Liver (tissue), 3 donors: ENCODE measurements at regions not wholly inside any gene's neighbourhood (a gene's known extent, or its start where the extent isn't known, plus 50 kb on each side); places are given as distances from the start of the nearest gene placed in this dataset.

ENCODE experiments used
- ATF3 ChIP-seq: IDR thresholded peaks from 2 replicates; pipeline ENCODE4 v1.6.1; 2016; ENCODE audit warnings: antibody characterized with exemption
- CTCF ChIP-seq: fragments of 150-350 bp; IDR thresholded peaks from 2 replicates; pipeline ENCODE4 v1.5.1; 2017; ENCODE audit warnings: improper control_type of control experiment, low read depth, low read length; ENCODE audit not compliant: missing input control
- FOXA1 ChIP-seq: IDR thresholded peaks from 2 replicates; pipeline ENCODE4 v1.6.1; 2016; ENCODE audit warnings: antibody characterized with exemption
- FOXA2 ChIP-seq: IDR thresholded peaks from 2 replicates; pipeline ENCODE4 v1.6.1; 2016; ENCODE audit warnings: antibody characterized with exemption
- GABPA ChIP-seq, 2 donors: IDR thresholded peaks in 1 of 2; conservative IDR thresholded peaks in 1 of 2; 2 replicates each; pipeline ENCODE4 v1.6.1; 2016; ENCODE audit warnings: antibody characterized with exemption in 2 of 2, mild to moderate bottlenecking in 1 of 2, moderate library complexity in 1 of 2
- HNF4A ChIP-seq, 2 donors: conservative IDR thresholded peaks; 2 replicates each; pipeline ENCODE4 v1.6.1; 2016; ENCODE audit warnings: antibody characterized with exemption in 2 of 2, mild to moderate bottlenecking in 2 of 2
- JUND ChIP-seq, 2 donors: IDR thresholded peaks; 2 replicates each; pipeline ENCODE4 v1.6.1; 2016; ENCODE audit warnings: antibody characterized with exemption in 2 of 2
- RAD21 ChIP-seq, 2 donors: IDR thresholded peaks; 2 replicates each; pipeline ENCODE4 v1.6.1; 2016; ENCODE audit warnings: antibody characterized with exemption in 2 of 2, mild to moderate bottlenecking in 2 of 2
- RXRA ChIP-seq, 2 donors: IDR thresholded peaks; 2 replicates each; pipeline ENCODE4 v1.6.1; 2017 to 2018; ENCODE audit warnings: antibody characterized with exemption in 2 of 2, mild to moderate bottlenecking in 1 of 2
- TAF1 ChIP-seq: conservative IDR thresholded peaks from 2 replicates; pipeline ENCODE4 v1.6.1; 2016; ENCODE audit warnings: antibody characterized with exemption, mild to moderate bottlenecking
- YY1 ChIP-seq: IDR thresholded peaks from 2 replicates; pipeline ENCODE4 v1.6.1; 2016; ENCODE audit warnings: antibody characterized with exemption, mild to moderate bottlenecking
- TF ChIP-seq, protein P1 (sequence below): IDR thresholded peaks from 2 replicates; pipeline ENCODE4 v1.6.1; 2016; ENCODE audit warnings: antibody characterized with exemption, mild to moderate bottlenecking
- TF ChIP-seq, protein P2 (sequence below): IDR thresholded peaks from 2 replicates; pipeline ENCODE4 v1.6.1; 2016; ENCODE audit warnings: antibody characterized with exemption
- donor health status: healthy.
- donor health status: healthy.

DNA sequence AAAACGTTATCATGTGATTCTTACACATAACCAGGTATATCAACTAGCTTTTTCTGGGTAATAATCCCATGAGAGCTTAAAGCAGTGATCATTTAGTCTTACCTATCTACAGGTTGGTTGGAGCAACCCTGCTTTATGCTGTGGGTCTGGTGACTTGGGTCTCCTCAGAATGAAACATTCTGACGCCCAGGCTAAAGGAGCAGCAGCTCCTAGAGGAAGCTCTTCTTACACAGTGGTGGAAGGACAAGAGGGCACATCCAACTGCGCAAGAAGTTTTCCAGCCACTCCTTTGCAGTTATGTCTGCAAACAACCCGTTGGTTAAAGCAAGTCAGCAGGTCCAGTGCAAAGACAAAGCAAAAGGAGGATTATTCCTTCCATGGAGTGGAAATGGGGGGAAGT, 377.5 kb downstream of the EDEM1 start:
- no peak for TF ChIP-seq YY1
- TF ChIP-seq, protein P1, sequence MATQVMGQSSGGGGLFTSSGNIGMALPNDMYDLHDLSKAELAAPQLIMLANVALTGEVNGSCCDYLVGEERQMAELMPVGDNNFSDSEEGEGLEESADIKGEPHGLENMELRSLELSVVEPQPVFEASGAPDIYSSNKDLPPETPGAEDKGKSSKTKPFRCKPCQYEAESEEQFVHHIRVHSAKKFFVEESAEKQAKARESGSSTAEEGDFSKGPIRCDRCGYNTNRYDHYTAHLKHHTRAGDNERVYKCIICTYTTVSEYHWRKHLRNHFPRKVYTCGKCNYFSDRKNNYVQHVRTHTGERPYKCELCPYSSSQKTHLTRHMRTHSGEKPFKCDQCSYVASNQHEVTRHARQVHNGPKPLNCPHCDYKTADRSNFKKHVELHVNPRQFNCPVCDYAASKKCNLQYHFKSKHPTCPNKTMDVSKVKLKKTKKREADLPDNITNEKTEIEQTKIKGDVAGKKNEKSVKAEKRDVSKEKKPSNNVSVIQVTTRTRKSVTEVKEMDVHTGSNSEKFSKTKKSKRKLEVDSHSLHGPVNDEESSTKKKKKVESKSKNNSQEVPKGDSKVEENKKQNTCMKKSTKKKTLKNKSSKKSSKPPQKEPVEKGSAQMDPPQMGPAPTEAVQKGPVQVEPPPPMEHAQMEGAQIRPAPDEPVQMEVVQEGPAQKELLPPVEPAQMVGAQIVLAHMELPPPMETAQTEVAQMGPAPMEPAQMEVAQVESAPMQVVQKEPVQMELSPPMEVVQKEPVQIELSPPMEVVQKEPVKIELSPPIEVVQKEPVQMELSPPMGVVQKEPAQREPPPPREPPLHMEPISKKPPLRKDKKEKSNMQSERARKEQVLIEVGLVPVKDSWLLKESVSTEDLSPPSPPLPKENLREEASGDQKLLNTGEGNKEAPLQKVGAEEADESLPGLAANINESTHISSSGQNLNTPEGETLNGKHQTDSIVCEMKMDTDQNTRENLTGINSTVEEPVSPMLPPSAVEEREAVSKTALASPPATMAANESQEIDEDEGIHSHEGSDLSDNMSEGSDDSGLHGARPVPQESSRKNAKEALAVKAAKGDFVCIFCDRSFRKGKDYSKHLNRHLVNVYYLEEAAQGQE: no peak
- TF ChIP-seq CTCF: no peak
- TF ChIP-seq, protein P2, sequence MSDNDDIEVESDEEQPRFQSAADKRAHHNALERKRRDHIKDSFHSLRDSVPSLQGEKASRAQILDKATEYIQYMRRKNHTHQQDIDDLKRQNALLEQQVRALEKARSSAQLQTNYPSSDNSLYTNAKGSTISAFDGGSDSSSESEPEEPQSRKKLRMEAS: no peak
- TF ChIP-seq ATF3: no peak
- no peak for TF ChIP-seq GABPA (IDR thresholded peaks at IDR 0.05 in 1 of 2, conservative IDR thresholded peaks at IDR 0.05 in 1 of 2)
- TF ChIP-seq JUND (IDR thresholded peaks at IDR 0.05): no peak
- TF ChIP-seq TAF1: no peak
- TF ChIP-seq HNF4A (conservative IDR thresholded peaks at IDR 0.05): no peak
- no peak for TF ChIP-seq RAD21 (IDR thresholded peaks at IDR 0.05)
- no peak for TF ChIP-seq FOXA2
- TF ChIP-seq FOXA1: no peak
- TF ChIP-seq RXRA (IDR thresholded peaks at IDR 0.05): no peak
